Transverse colon (tissue), 4 donors: ENCODE measurements at regions not wholly inside any gene's neighbourhood (a gene's known extent, or its start where the extent isn't known, plus 50 kb on each side); places are given as distances from the start of the nearest gene placed in this dataset.

Experiments used
- DNase-seq: peaks from one replicate; pipeline ENCODE4 v3.0.0-alpha.2; 2019
- H3K27ac ChIP-seq, 4 donors: fragments of 200-600 bp; sonication (generic); 2 replicates each; pipeline ENCODE4 v1.5.1; 2016 to 2018; ENCODE audit warnings: inconsistent platforms in 4 of 4
- H3K27me3 ChIP-seq: fragments of 200-600 bp; sonication (generic); 2 replicates; pipeline ENCODE4 v1.5.1; 2017; ENCODE audit warnings: inconsistent platforms
- H3K36me3 ChIP-seq, 4 donors: fragments of 200-600 bp; sonication (generic); 2 replicates each; pipeline ENCODE4 v1.5.1; 2017 to 2019; ENCODE audit warnings: inconsistent platforms in 4 of 4
- H3K4me1 ChIP-seq, 4 donors: fragments of 200-600 bp; sonication (generic); 2 replicates each; pipeline ENCODE4 v1.5.1; 2017 to 2020; ENCODE audit warnings: inconsistent platforms in 4 of 4
- H3K4me3 ChIP-seq, 4 donors: fragments of 200-600 bp; sonication (generic); 1 replicate in 1 of 4; 2 replicates in 3 of 4; pipeline versions ENCODE4 v1.5.1 to v1.6.1; 2017 to 2019; ENCODE audit warnings: inconsistent platforms in 4 of 4
- H3K9me3 ChIP-seq, 2 donors: fragments of 200-600 bp; sonication (generic); 2 replicates each; pipeline ENCODE4 v1.5.1; 2017 to 2019; ENCODE audit warnings: inconsistent platforms in 2 of 2
- CTCF ChIP-seq, 5 experiments: fragments of 200-600 bp in 3 of 5; fragments of 450-650 bp in 2 of 5; sonication (generic) in 3 of 5; IDR thresholded peaks; 1 replicate in 2 of 5; 2 replicates in 3 of 5; pipeline ENCODE4 v1.5.1; 2016 to 2017; ENCODE audit warnings: antibody characterized with exemption in 5 of 5, inconsistent platforms in 3 of 5, mild to moderate bottlenecking in 2 of 5, moderate library complexity in 1 of 5
- EP300 ChIP-seq: sonication (generic); formaldehyde crosslinking; IDR thresholded peaks from one replicate; pipeline ENCODE4 v1.6.1; 2017; ENCODE audit warnings: antibody characterized with exemption, low read depth
- POLR2A ChIP-seq: fragments of 450-650 bp; IDR thresholded peaks from one replicate; pipeline ENCODE4 v1.6.1; 2016; ENCODE audit warnings: antibody characterized with exemption, mild to moderate bottlenecking, moderate library complexity
- POLR2AphosphoS5 ChIP-seq, 3 donors: sonication (generic); formaldehyde crosslinking; IDR thresholded peaks; one replicate each; pipeline ENCODE4 v1.6.1; 2016; ENCODE audit warnings: antibody characterized with exemption in 3 of 3
- WGBS, 2 donors: methylation state at CpG; one replicate each; pipeline ENCODE4 v1.1.5; 2018; ENCODE audit warnings: low coverage in 1 of 2; 5-methylcytosine and 5-hydroxymethylcytosine counted together
- in situ Hi-C, 4 donors: fragments of 200-750 bp; cut with MboI; loops; one replicate each; pipeline versions ENCODE4 v1.15.0 to v1.15.1; 2017; ENCODE audit warnings: low sequenced_read_pairs in 3 of 4, low pct_ligation_motif_present in 1 of 4, low pct_unique_long_range_greater_than_20kb in 1 of 4
- intact Hi-C: fragments of 100-400 bp; cut with DNase I; formaldehyde crosslinking; loops from one replicate; pipeline ENCODE4 v1.15.1; 2023; ENCODE audit warnings: low total_unique reads

- H3K27ac ChIP-seq, result no peak overlapping the region
- H3K4me3 ChIP-seq, result no peak overlapping the region
- peaks cover 0 to 5% (median 0%) of the 10 kb centered on the region in 4 donors for H3K4me1 ChIP-seq
- 95% methylated on average over 1 of the region's 1 CpG; no CpG with 5 or more reads in 1 of the 2 donors for WGBS, 2 donors
- H3K9me3 ChIP-seq, result no peaks in the 10 kb centered on the region
- TF ChIP-seq POLR2AphosphoS5 (IDR thresholded peaks at IDR 0.05) (no peak), POLR2A (no peak), CTCF (IDR thresholded peaks at IDR 0.05) (no peak), EP300 (no peak)
- H3K27me3 ChIP-seq, result no peaks in the 10 kb centered on the region
- no peak for DNase-seq
- intact Hi-C loops (no loop called here), in situ Hi-C loops (no loop called here)
- H3K36me3 ChIP-seq, result no peaks in the 10 kb centered on the region
Observed at GRCh38 chr2:38433607-38433975, 56.5 kb upstream of the ATL2 start.

GRCh38 chr2:38432820-38433606 is 55.9 kb upstream of the ATL2 start:
- H3K4me1 ChIP-seq, result peaks cover 0 to 5% (median 0%) of the 10 kb centered on the region in 4 donors
- no peaks in the 10 kb centered on the region for H3K36me3 ChIP-seq
- no peaks in the 10 kb centered on the region for H3K27me3 ChIP-seq
- no peaks in the 10 kb centered on the region for H3K9me3 ChIP-seq
- 67 to 85% methylated on average over 3 to 8 of the region's 8 CpGs for whole genome bisulfite sequencing, 2 donors
- intact Hi-C loops (no loop called here), in situ Hi-C loops (no loop called here)
- H3K27ac ChIP-seq, result no peak overlapping the region
- no peak overlapping the region for H3K4me3 ChIP-seq
- no peak for TF ChIP-seq POLR2A
- no peak for TF ChIP-seq EP300
- no peak for TF ChIP-seq POLR2AphosphoS5 (IDR thresholded peaks at IDR 0.05)
- TF ChIP-seq CTCF (IDR thresholded peaks at IDR 0.05), result no peak
- DNase-seq, result no peak

GRCh38 chr2:38430597-38431207 is 53.6 kb upstream of the ATL2 start:
- Histone ChIP-seq H3K36me3 (no peaks in the 10 kb centered on the region), H3K4me3 (no peak overlapping the region), H3K27me3 (no peaks in the 10 kb centered on the region), H3K4me1 (peaks cover 0 to 5% (median 0%) of the 10 kb centered on the region in 4 donors), H3K27ac (no peak overlapping the region), H3K9me3 (no peaks in the 10 kb centered on the region)
- in situ Hi-C loops (no loop called here), intact Hi-C loops (no loop called here)
- TF ChIP-seq POLR2AphosphoS5 (IDR thresholded peaks at IDR 0.05), result no peak
- no peak for TF ChIP-seq CTCF (IDR thresholded peaks at IDR 0.05)
- TF ChIP-seq POLR2A, result no peak
- TF ChIP-seq EP300, result no peak
- WGBS, 2 donors, result 84 to 86% methylated on average over 3 to 19 of the region's 19 CpGs
- no peak for DNase-seq

DNA sequence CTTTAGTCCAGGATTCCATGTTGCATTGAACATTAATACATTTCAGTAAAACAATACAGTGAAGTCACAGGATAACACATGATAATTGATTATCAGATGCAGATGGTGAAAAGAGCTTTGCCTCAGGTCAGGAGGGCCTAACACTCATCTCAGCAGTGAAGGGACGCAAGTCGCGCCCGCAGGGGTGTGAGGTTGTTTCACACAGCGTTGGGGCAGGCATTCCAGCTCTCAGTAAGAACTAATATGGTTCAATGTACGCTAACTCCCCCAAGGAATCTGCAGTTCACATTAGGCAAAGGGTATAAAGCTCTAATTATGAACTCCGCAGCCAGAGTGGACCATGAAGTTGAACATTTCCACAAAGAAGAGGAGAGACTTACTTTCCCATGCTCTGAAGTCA is 53.1 kb upstream of the ATL2 start:
- TF ChIP-seq POLR2AphosphoS5 (IDR thresholded peaks at IDR 0.05) (no peak), POLR2A (no peak), CTCF (IDR thresholded peaks at IDR 0.05) (no peak), EP300 (no peak)
- Histone ChIP-seq H3K27ac (no peak overlapping the region), H3K4me3 (no peak overlapping the region), H3K9me3 (no peaks in the 10 kb centered on the region), H3K27me3 (no peaks in the 10 kb centered on the region), H3K36me3 (no peaks in the 10 kb centered on the region), H3K4me1 (peaks cover 0 to 5% (median 0%) of the 10 kb centered on the region in 4 donors)
- in situ Hi-C loops (no loop called here), intact Hi-C loops (no loop called here)
- no peak for DNase-seq
- WGBS, 2 donors, result 88 to 91% methylated on average over 4 to 7 of the region's 7 CpGs
